Cerebellar cortex (tissue), 1 donor: ENCODE measurements at regions not wholly inside any gene's neighbourhood (a gene's known extent, or its start where the extent isn't known, plus 50 kb on each side); places are given as distances from the start of the nearest gene placed in this dataset.

Experiments used
- DNase-seq: peaks from one replicate; pipeline ENCODE4 v3.0.0-alpha.2; 2015; ENCODE audit warnings: low spot score

GRCh38 chr12:90311561-90311960 lies 602.9 kb upstream of the ATP2B1 start:
- DNase-seq = no peak

- DNase-seq = no peak
These were observed 596.7 kb upstream of the ATP2B1 start for GRCh38 chr12:90305379-90305778.

GRCh38 chr12:90304231-90304630 lies 595.6 kb upstream of the ATP2B1 start:
- DNase-seq = no peak

GRCh38 chr12:90303771-90304170 lies 595.1 kb upstream of the ATP2B1 start:
- DNase-seq = no peak

- DNase-seq = no peak
These were observed 593.0 kb upstream of the ATP2B1 start for GRCh38 chr12:90301561-90302133.

- DNase-seq = no peak
These were observed 592.5 kb upstream of the ATP2B1 start for GRCh38 chr12:90301095-90301494.

- no peak for DNase-seq
These were observed 591.0 kb upstream of the ATP2B1 start for GRCh38 chr12:90299666-90300065.

- no peak for DNase-seq
These were observed 590.5 kb upstream of the ATP2B1 start for GRCh38 chr12:90299121-90299520.

GRCh38 chr12:90298289-90298948 lies 589.8 kb upstream of the ATP2B1 start:
- DNase-seq = no peak

- no peak for DNase-seq
These were observed 587.2 kb upstream of the ATP2B1 start for GRCh38 chr12:90295858-90296257.

- DNase-seq = no peak
These were observed 583.5 kb upstream of the ATP2B1 start for GRCh38 chr12:90292183-90292582.

- DNase-seq = no peak
These were observed 582.6 kb upstream of the ATP2B1 start for GRCh38 chr12:90290980-90291975.

- DNase-seq = no peak
These were observed 578.9 kb upstream of the ATP2B1 start for GRCh38 chr12:90287585-90287984.

- DNase-seq = no peak
These were observed 572.7 kb upstream of the ATP2B1 start for GRCh38 chr12:90281154-90281868.

- DNase-seq = no peak
These were observed 572.0 kb upstream of the ATP2B1 start for GRCh38 chr12:90280564-90281058.

GRCh38 chr12:90280033-90280432 lies 571.4 kb upstream of the ATP2B1 start:
- no peak for DNase-seq

GRCh38 chr12:90275088-90275487 lies 566.5 kb upstream of the ATP2B1 start:
- no peak for DNase-seq

GRCh38 chr12:90274407-90274806 lies 565.8 kb upstream of the ATP2B1 start:
- no peak for DNase-seq

GRCh38 chr12:90268574-90268973 lies 559.9 kb upstream of the ATP2B1 start:
- no peak for DNase-seq

GRCh38 chr12:90262251-90262650 lies 553.6 kb upstream of the ATP2B1 start:
- DNase-seq = no peak

GRCh38 chr12:90261283-90261682 lies 552.6 kb upstream of the ATP2B1 start:
- no peak for DNase-seq

- no peak for DNase-seq
These were observed 551.5 kb upstream of the ATP2B1 start for GRCh38 chr12:90260136-90260535.
